Naive B cell (primary cell): ENCODE measurements at regions not wholly inside any gene's neighbourhood (a gene's known extent, or its start where the extent isn't known, plus 50 kb on each side); places are given as distances from the start of the nearest gene placed in this dataset.
A peak's percentile ranks its signal among the peaks of the same experiment; 100 is the strongest.
"Not testable (repeated sequence)": the region's sequence is repeated elsewhere in the genome, so short reads cannot be mapped to it uniquely, and the experiment has no call there.

Experiments
- ATAC-seq, 2 donors: fragments of 150-1000 bp; cut with Tn5 transposase; 2 replicates each; pipeline ENCODE4 v1.10.0; 2021; ENCODE audit warnings: low read depth in 2 of 2, mild to moderate bottlenecking in 2 of 2, moderate library complexity in 2 of 2
- DNase-seq: peaks from one replicate; pipeline ENCODE4 v3.0.0; 2022
- H3K27ac Mint-ChIP-seq, 6 donors: one replicate each; pipeline ENCODE4 v1.8.0; 2020 to 2022; ENCODE audit warnings: mild to moderate bottlenecking in 6 of 6, mixed read lengths in 6 of 6, moderate library complexity in 5 of 6, inconsistent platforms in 2 of 6
- H3K27me3 Mint-ChIP-seq, 3 donors: one replicate each; pipeline ENCODE4 v1.8.0; 2021 to 2022; ENCODE audit warnings: mixed read lengths in 3 of 3, mild to moderate bottlenecking in 1 of 3
- H3K36me3 Mint-ChIP-seq, 2 donors: one replicate each; pipeline ENCODE4 v1.8.0; 2020 to 2022; ENCODE audit warnings: mixed read lengths in 2 of 2, inconsistent platforms in 1 of 2, mild to moderate bottlenecking in 1 of 2
- H3K4me1 Mint-ChIP-seq, 3 donors: one replicate each; pipeline ENCODE4 v1.8.0; 2020 to 2022; ENCODE audit warnings: mixed read lengths in 3 of 3, inconsistent platforms in 1 of 3, mild to moderate bottlenecking in 1 of 3, moderate library complexity in 1 of 3
- H3K4me3 Mint-ChIP-seq, 8 donors: one replicate each; pipeline ENCODE4 v1.8.0; 2020 to 2022; ENCODE audit warnings: mild to moderate bottlenecking in 8 of 8, mixed read lengths in 8 of 8, moderate library complexity in 8 of 8, inconsistent platforms in 2 of 8
- H3K9me3 Mint-ChIP-seq, 7 donors: one replicate each; pipeline ENCODE4 v1.8.0; 2020 to 2022; ENCODE audit warnings: mixed read lengths in 7 of 7, mild to moderate bottlenecking in 5 of 7, inconsistent platforms in 2 of 7, moderate library complexity in 1 of 7

- H3K4me3 Mint-ChIP-seq, H3K36me3 Mint-ChIP-seq, H3K27ac Mint-ChIP-seq, H3K9me3 Mint-ChIP-seq, H3K27me3 Mint-ChIP-seq, H3K4me1 Mint-ChIP-seq, DNase-seq, ATAC-seq: not testable (repeated sequence)
Observed at GRCh38 chr17:31770501-31770900, 88.5 kb downstream of the COPRS start.

GRCh38 chr17:31761836-31762510 is 97.1 kb downstream of the COPRS start:
- not testable (repeated sequence) for H3K4me3 Mint-ChIP-seq, H3K36me3 Mint-ChIP-seq, H3K27me3 Mint-ChIP-seq, H3K27ac Mint-ChIP-seq, H3K4me1 Mint-ChIP-seq, DNase-seq, ATAC-seq
- peaks cover 0 to 11% (median 1%) of the 10 kb centered on the region in 7 donors for H3K9me3 Mint-ChIP-seq

GRCh38 chr17:31758646-31759045 is 100.4 kb downstream of the COPRS start:
- H3K27me3 Mint-ChIP-seq = peaks cover 0 to 8% (median under 1%) of the 10 kb centered on the region in 3 donors
- ATAC-seq = no peak
- H3K27ac Mint-ChIP-seq = no peak overlapping the region
- no peak overlapping the region for H3K4me3 Mint-ChIP-seq
- no peak for DNase-seq
- H3K9me3 Mint-ChIP-seq = peaks cover 0 to 19% (median 1%) of the 10 kb centered on the region in 7 donors
- no peaks in the 10 kb centered on the region for H3K4me1 Mint-ChIP-seq
- no peaks in the 10 kb centered on the region for H3K36me3 Mint-ChIP-seq

- no peak overlapping the region for H3K4me3 Mint-ChIP-seq
- H3K27me3 Mint-ChIP-seq = no peaks in the 10 kb centered on the region
- no peak overlapping the region for H3K27ac Mint-ChIP-seq
- no peaks in the 10 kb centered on the region for H3K4me1 Mint-ChIP-seq
- peaks cover 0 to 14% (median under 1%) of the 10 kb centered on the region in 7 donors for H3K9me3 Mint-ChIP-seq
- no peak for DNase-seq
- H3K36me3 Mint-ChIP-seq = no peaks in the 10 kb centered on the region
- ATAC-seq = no peak
Observed at GRCh38 chr17:31757097-31757496, 101.9 kb downstream of the COPRS start.

- Mint-ChIP-seq H3K4me1 (no peaks in the 10 kb centered on the region), H3K4me3 (no peak overlapping the region), H3K9me3 (peaks cover 0 to 9% (median 0%) of the 10 kb centered on the region in 7 donors), H3K27ac (no peak overlapping the region), H3K27me3 (no peaks in the 10 kb centered on the region), H3K36me3 (no peaks in the 10 kb centered on the region)
- DNase-seq (no peak), ATAC-seq (no peak)
Observed at GRCh38 chr17:31754239-31754945, 104.7 kb downstream of the COPRS start.

- no peaks in the 10 kb centered on the region for H3K27me3 Mint-ChIP-seq
- DNase-seq = no peak
- H3K36me3 Mint-ChIP-seq = no peaks in the 10 kb centered on the region
- H3K4me3 Mint-ChIP-seq = no peak overlapping the region
- ATAC-seq = no peak
- H3K4me1 Mint-ChIP-seq = no peaks in the 10 kb centered on the region
- H3K9me3 Mint-ChIP-seq = peaks cover 0 to 9% (median 0%) of the 10 kb centered on the region in 7 donors
- peak overlapping the region in 1 of 6 donors; percentile 35 for H3K27ac Mint-ChIP-seq
Observed at GRCh38 chr17:31753011-31753410, 106.0 kb downstream of the COPRS start.

- Mint-ChIP-seq H3K27me3 (no peaks in the 10 kb centered on the region), H3K36me3 (no peaks in the 10 kb centered on the region), H3K4me1 (no peaks in the 10 kb centered on the region), H3K9me3 (peaks cover 0 to 9% (median 0%) of the 10 kb centered on the region in 7 donors), H3K4me3 (no peak overlapping the region), H3K27ac (peak overlapping the region in 1 of 6 donors; percentile 35)
- no peak for DNase-seq
- ATAC-seq = no peak
Observed at GRCh38 chr17:31752584-31752983, 106.5 kb downstream of the COPRS start.

GRCh38 chr17:31750578-31750977 is 108.5 kb downstream of the COPRS start:
- Mint-ChIP-seq H3K36me3 (no peaks in the 10 kb centered on the region), H3K4me3 (no peak overlapping the region), H3K27me3 (no peaks in the 10 kb centered on the region), H3K4me1 (no peaks in the 10 kb centered on the region), H3K9me3 (no peaks in the 10 kb centered on the region), H3K27ac (no peak overlapping the region)
- DNase-seq (no peak), ATAC-seq (no peak)

- ATAC-seq = no peak
- Mint-ChIP-seq H3K4me3 (no peak overlapping the region), H3K4me1 (no peaks in the 10 kb centered on the region), H3K9me3 (no peaks in the 10 kb centered on the region), H3K27me3 (peaks cover 0 to 7% (median 3%) of the 10 kb centered on the region in 3 donors), H3K27ac (no peak overlapping the region), H3K36me3 (no peaks in the 10 kb centered on the region)
- DNase-seq = no peak
Observed at GRCh38 chr17:31748881-31749280, 110.2 kb downstream of the COPRS start.

GRCh38 chr17:31746884-31747495 is 112.1 kb downstream of the COPRS start:
- H3K27me3 Mint-ChIP-seq = peaks cover 9 to 24% (median 12%) of the 10 kb centered on the region in 3 donors
- H3K9me3 Mint-ChIP-seq = no peaks in the 10 kb centered on the region
- ATAC-seq = no peak
- H3K36me3 Mint-ChIP-seq = no peaks in the 10 kb centered on the region
- peaks cover 0 to 4% (median 3%) of the 10 kb centered on the region in 3 donors for H3K4me1 Mint-ChIP-seq
- no peak for DNase-seq
- no peak overlapping the region for H3K27ac Mint-ChIP-seq
- peak overlapping the region in 1 of 8 donors; percentile 29 for H3K4me3 Mint-ChIP-seq

GRCh38 chr17:31745964-31746600 is 113.0 kb downstream of the COPRS start:
- H3K4me3 Mint-ChIP-seq = no peak overlapping the region
- no peak overlapping the region for H3K27ac Mint-ChIP-seq
- peaks cover 9 to 33% (median 13%) of the 10 kb centered on the region in 3 donors for H3K27me3 Mint-ChIP-seq
- peaks cover 0 to 4% (median 3%) of the 10 kb centered on the region in 3 donors for H3K4me1 Mint-ChIP-seq
- no peaks in the 10 kb centered on the region for H3K36me3 Mint-ChIP-seq
- no peaks in the 10 kb centered on the region for H3K9me3 Mint-ChIP-seq
- ATAC-seq (no peak), DNase-seq (no peak)

GRCh38 chr17:31744511-31744951 is 114.5 kb downstream of the COPRS start:
- ATAC-seq = no peak

GRCh38 chr17:31743797-31744196 is 115.2 kb downstream of the COPRS start:
- Mint-ChIP-seq H3K36me3 (no peaks in the 10 kb centered on the region), H3K27ac (no peak overlapping the region), H3K4me1 (peaks cover 0 to 4% (median 3%) of the 10 kb centered on the region in 3 donors), H3K4me3 (no peak overlapping the region), H3K9me3 (no peaks in the 10 kb centered on the region), H3K27me3 (peaks cover 22 to 38% (median 23%) of the 10 kb centered on the region in 3 donors)
- ATAC-seq (no peak), DNase-seq (no peak)

More at GRCh38 chr17:31744511-31744951, 114.5 kb downstream of the COPRS start:
- Mint-ChIP-seq H3K9me3 (no peaks in the 10 kb centered on the region), H3K36me3 (no peaks in the 10 kb centered on the region), H3K4me3 (no peak overlapping the region), H3K27me3 (peaks cover 22 to 38% (median 23%) of the 10 kb centered on the region in 3 donors), H3K27ac (no peak overlapping the region), H3K4me1 (peaks cover 0 to 4% (median 3%) of the 10 kb centered on the region in 3 donors)
- no peak for DNase-seq
